ENCODE measurements at regions not wholly inside any gene's neighbourhood (a gene's known extent, or its start where the extent isn't known, plus 50 kb on each side); places are given as distances from the start of the nearest gene placed in this dataset.

GRCh38 chr2:8268172-8268783, 413.6 kb upstream of the ID2 start:
- DNase-seq (ENCODE audit: low read depth, low spot score): no peak

- DNase-seq (ENCODE audit: low read depth, low spot score): no peak
Observed at GRCh38 chr2:8270699-8271098, 411.2 kb upstream of the ID2 start.

GRCh38 chr2:8271461-8271860, 410.4 kb upstream of the ID2 start:
- no peak for DNase-seq (ENCODE audit: low read depth, low spot score)

- no peak for DNase-seq (ENCODE audit: low read depth, low spot score)
Observed at GRCh38 chr2:8276026-8276425, 405.8 kb upstream of the ID2 start.

- DNase-seq (ENCODE audit: low read depth, low spot score): no peak
Observed at GRCh38 chr2:8277921-8278571, 403.8 kb upstream of the ID2 start.

GRCh38 chr2:8278709-8279354, 403.0 kb upstream of the ID2 start:
- no peak for DNase-seq (ENCODE audit: low read depth, low spot score)

GRCh38 chr2:8279506-8279905, 402.4 kb upstream of the ID2 start:
- DNase-seq (ENCODE audit: low read depth, low spot score): no peak

GRCh38 chr2:8281234-8281633, 400.6 kb upstream of the ID2 start:
- no peak for DNase-seq (ENCODE audit: low read depth, low spot score)

- no peak for DNase-seq (ENCODE audit: low read depth, low spot score)
Observed at GRCh38 chr2:8281950-8282857, 399.7 kb upstream of the ID2 start.

GRCh38 chr2:8282858-8283252, 399.0 kb upstream of the ID2 start:
- no peak for DNase-seq (ENCODE audit: low read depth, low spot score)

- DNase-seq (ENCODE audit: low read depth, low spot score): no peak
Observed at GRCh38 chr2:8285081-8285480, 396.8 kb upstream of the ID2 start.

- DNase-seq (ENCODE audit: low read depth, low spot score): no peak
Observed at GRCh38 chr2:8285898-8286297, 396.0 kb upstream of the ID2 start.

GRCh38 chr2:8288206-8288605, 393.6 kb upstream of the ID2 start:
- DNase-seq (ENCODE audit: low read depth, low spot score): no peak

- no peak for DNase-seq (ENCODE audit: low read depth, low spot score)
Observed at GRCh38 chr2:8289111-8289510, 392.7 kb upstream of the ID2 start.

- no peak for DNase-seq (ENCODE audit: low read depth, low spot score)
Observed at GRCh38 chr2:8290771-8291352, 391.0 kb upstream of the ID2 start.

GRCh38 chr2:8296306-8296705, 385.6 kb upstream of the ID2 start:
- DNase-seq (ENCODE audit: low read depth, low spot score): no peak

GRCh38 chr2:8297376-8298231, 384.3 kb upstream of the ID2 start:
- DNase-seq (ENCODE audit: low read depth, low spot score): no peak

- no peak for DNase-seq (ENCODE audit: low read depth, low spot score)
Observed at GRCh38 chr2:8298783-8299182, 383.1 kb upstream of the ID2 start.

GRCh38 chr2:8300216-8300615, 381.6 kb upstream of the ID2 start:
- DNase-seq (ENCODE audit: low read depth, low spot score): no peak

GRCh38 chr2:8300905-8301304, 381.0 kb upstream of the ID2 start:
- DNase-seq (ENCODE audit: low read depth, low spot score): no peak

- DNase-seq (ENCODE audit: low read depth, low spot score): no peak
Observed at GRCh38 chr2:8303322-8303832, 378.5 kb upstream of the ID2 start.

Measured in smooth muscle cell of the brain vasculature (primary cell).